ENCODE measurements at regions not wholly inside any gene's neighbourhood (a gene's known extent, or its start where the extent isn't known, plus 50 kb on each side); places are given as distances from the start of the nearest gene placed in this dataset.

- no peak for TF ChIP-seq POLR2A (IDR thresholded peaks at IDR 0.05)
- TF ChIP-seq, protein P1, sequence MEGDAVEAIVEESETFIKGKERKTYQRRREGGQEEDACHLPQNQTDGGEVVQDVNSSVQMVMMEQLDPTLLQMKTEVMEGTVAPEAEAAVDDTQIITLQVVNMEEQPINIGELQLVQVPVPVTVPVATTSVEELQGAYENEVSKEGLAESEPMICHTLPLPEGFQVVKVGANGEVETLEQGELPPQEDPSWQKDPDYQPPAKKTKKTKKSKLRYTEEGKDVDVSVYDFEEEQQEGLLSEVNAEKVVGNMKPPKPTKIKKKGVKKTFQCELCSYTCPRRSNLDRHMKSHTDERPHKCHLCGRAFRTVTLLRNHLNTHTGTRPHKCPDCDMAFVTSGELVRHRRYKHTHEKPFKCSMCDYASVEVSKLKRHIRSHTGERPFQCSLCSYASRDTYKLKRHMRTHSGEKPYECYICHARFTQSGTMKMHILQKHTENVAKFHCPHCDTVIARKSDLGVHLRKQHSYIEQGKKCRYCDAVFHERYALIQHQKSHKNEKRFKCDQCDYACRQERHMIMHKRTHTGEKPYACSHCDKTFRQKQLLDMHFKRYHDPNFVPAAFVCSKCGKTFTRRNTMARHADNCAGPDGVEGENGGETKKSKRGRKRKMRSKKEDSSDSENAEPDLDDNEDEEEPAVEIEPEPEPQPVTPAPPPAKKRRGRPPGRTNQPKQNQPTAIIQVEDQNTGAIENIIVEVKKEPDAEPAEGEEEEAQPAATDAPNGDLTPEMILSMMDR (IDR thresholded peaks at IDR 0.05), result no peak
These were observed 81.9 kb upstream of the AUTS2 start for GRCh38 chr7:69516238-69516820.
